ENCODE measurements at regions not wholly inside any gene's neighbourhood (a gene's known extent, or its start where the extent isn't known, plus 50 kb on each side); places are given as distances from the start of the nearest gene placed in this dataset.

GRCh38 chr12:19000836-19001235 is 128.7 kb upstream of the PLEKHA5 start (continued):
- TF ChIP-seq, protein P1, sequence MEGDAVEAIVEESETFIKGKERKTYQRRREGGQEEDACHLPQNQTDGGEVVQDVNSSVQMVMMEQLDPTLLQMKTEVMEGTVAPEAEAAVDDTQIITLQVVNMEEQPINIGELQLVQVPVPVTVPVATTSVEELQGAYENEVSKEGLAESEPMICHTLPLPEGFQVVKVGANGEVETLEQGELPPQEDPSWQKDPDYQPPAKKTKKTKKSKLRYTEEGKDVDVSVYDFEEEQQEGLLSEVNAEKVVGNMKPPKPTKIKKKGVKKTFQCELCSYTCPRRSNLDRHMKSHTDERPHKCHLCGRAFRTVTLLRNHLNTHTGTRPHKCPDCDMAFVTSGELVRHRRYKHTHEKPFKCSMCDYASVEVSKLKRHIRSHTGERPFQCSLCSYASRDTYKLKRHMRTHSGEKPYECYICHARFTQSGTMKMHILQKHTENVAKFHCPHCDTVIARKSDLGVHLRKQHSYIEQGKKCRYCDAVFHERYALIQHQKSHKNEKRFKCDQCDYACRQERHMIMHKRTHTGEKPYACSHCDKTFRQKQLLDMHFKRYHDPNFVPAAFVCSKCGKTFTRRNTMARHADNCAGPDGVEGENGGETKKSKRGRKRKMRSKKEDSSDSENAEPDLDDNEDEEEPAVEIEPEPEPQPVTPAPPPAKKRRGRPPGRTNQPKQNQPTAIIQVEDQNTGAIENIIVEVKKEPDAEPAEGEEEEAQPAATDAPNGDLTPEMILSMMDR (conservative IDR thresholded peaks at IDR 0.05; ENCODE audit: low read depth, low read length) = no peak
- TF ChIP-seq RFX5 (IDR thresholded peaks at IDR 0.05; ENCODE audit: low read depth, low read length) = no peak
- TF ChIP-seq MXI1 (IDR thresholded peaks at IDR 0.05; ENCODE audit: borderline replicate concordance, low read depth, low read length) = no peak
- TF ChIP-seq MAZ (IDR thresholded peaks at IDR 0.05; ENCODE audit: borderline replicate concordance, low read depth, low read length) = no peak
- TF ChIP-seq, protein P2, sequence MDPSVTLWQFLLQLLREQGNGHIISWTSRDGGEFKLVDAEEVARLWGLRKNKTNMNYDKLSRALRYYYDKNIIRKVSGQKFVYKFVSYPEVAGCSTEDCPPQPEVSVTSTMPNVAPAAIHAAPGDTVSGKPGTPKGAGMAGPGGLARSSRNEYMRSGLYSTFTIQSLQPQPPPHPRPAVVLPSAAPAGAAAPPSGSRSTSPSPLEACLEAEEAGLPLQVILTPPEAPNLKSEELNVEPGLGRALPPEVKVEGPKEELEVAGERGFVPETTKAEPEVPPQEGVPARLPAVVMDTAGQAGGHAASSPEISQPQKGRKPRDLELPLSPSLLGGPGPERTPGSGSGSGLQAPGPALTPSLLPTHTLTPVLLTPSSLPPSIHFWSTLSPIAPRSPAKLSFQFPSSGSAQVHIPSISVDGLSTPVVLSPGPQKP (IDR thresholded peaks at IDR 0.05; ENCODE audit: borderline replicate concordance, low read depth, low read length) = no peak

Data from IMR-90 (cell line).